Endothelial cell of umbilical vein (primary cell): ENCODE measurements at regions not wholly inside any gene's neighbourhood (a gene's known extent, or its start where the extent isn't known, plus 50 kb on each side); places are given as distances from the start of the nearest gene placed in this dataset.

Source experiments
- BruUV-seq: library from RNA; stranded (reverse); fragments of 400-500 nt; replicated peaks from 2 replicates; lab custom pipeline; 2021; lab: Mats Ljungman, UMichigan
- CTCF ChIA-PET: fragments of 300-600, 350-600 bp; sonication (Branson Sonifier 250); formaldehyde crosslinking; loops from one replicate; lab custom pipeline; 2021; ENCODE audit warnings: antibody characterized with exemption, inconsistent platforms; lab: Charles Lee
- POLR2A ChIA-PET: fragments of 300-600, 350-600 bp; sonication (Branson Sonifier 250); formaldehyde crosslinking; loops from one replicate; lab custom pipeline; 2021; ENCODE audit warnings: antibody characterized with exemption, inconsistent platforms; lab: Charles Lee
- DNase-seq: peaks from one replicate; pipeline ENCODE4 v3.0.0-alpha.2; 2011; ENCODE audit warnings: low read depth, low spot score
- FAIRE-seq: peaks from 2 replicates; lab custom pipeline; 2011; peaks lifted over from hg19 to GRCh38; lab: Jason Lieb, UNC
- H2AFZ ChIP-seq: 2 replicates; pipeline ENCODE4 v1.6.0; 2012; ENCODE audit warnings: low read depth, low read length, control low read depth, inconsistent platforms
- H3K27ac ChIP-seq: 2 replicates; pipeline ENCODE4 v1.5.1; 2011; ENCODE audit warnings: low read depth, mild to moderate bottlenecking, control low read depth, low read length, moderate library complexity; ENCODE audit not compliant: insufficient read depth
- H3K27me3 ChIP-seq, 2 experiments: 2 replicates each; pipeline versions ENCODE4 v1.6.0 to v1.6.1; 2011; ENCODE audit warnings: low read length in 2 of 2, mixed read lengths in 1 of 2; ENCODE audit not compliant: control insufficient read depth in 2 of 2, insufficient read depth in 2 of 2
- H3K36me3 ChIP-seq, 2 experiments: 2 replicates in 1 of 2; 3 replicates in 1 of 2; pipeline ENCODE4 v1.5.1; 2011; ENCODE audit warnings: low read length in 2 of 2, mild to moderate bottlenecking in 1 of 2, moderate library complexity in 1 of 2; ENCODE audit not compliant: control insufficient read depth in 2 of 2, insufficient read depth in 2 of 2; ENCODE audit errors: extremely low read depth in 1 of 2
- H3K4me1 ChIP-seq: 3 replicates; pipeline ENCODE4 v1.5.1; 2011; ENCODE audit warnings: mild to moderate bottlenecking, low read length; ENCODE audit not compliant: control insufficient read depth, insufficient read depth; ENCODE audit errors: extremely low read depth
- H3K4me2 ChIP-seq: 2 replicates; pipeline ENCODE4 v1.6.1; 2011; ENCODE audit warnings: low read length, control low read depth, mixed read lengths; ENCODE audit not compliant: insufficient read depth
- H3K4me3 ChIP-seq, 3 experiments: fragments of 200-600 bp in 1 of 3; sonication (generic), shearing (Covaris generic) in 1 of 3; replicated peaks in 1 of 3; 2 replicates each; pipeline ENCODE4 v1.5.1; 2011 to 2016; ENCODE audit warnings: control low read depth in 3 of 3, low read length in 3 of 3, mild to moderate bottlenecking in 2 of 3, inconsistent platforms in 1 of 3, low read depth in 1 of 3, moderate library complexity in 1 of 3; ENCODE audit not compliant: insufficient read depth in 1 of 3
- H3K79me2 ChIP-seq: 2 replicates; pipeline ENCODE4 v1.6.0; 2012; ENCODE audit warnings: low read length, inconsistent platforms; ENCODE audit not compliant: control insufficient read depth, insufficient read depth
- H3K9ac ChIP-seq: replicated peaks from 2 replicates; pipeline ENCODE3; 2011; ENCODE audit warnings: low read length, control low read depth; ENCODE audit not compliant: insufficient read depth; ENCODE audit errors: extremely low read depth
- H3K9me1 ChIP-seq: replicated peaks from 3 replicates; pipeline ENCODE4 v1.6.0; 2011; ENCODE audit warnings: mild to moderate bottlenecking, low read length; ENCODE audit not compliant: control insufficient read depth, insufficient read depth; ENCODE audit errors: extremely low read depth
- H3K9me3 ChIP-seq: replicated peaks from 2 replicates; pipeline ENCODE4 v1.5.1; 2012; ENCODE audit warnings: low read length, inconsistent platforms; ENCODE audit not compliant: control insufficient read depth, insufficient read depth
- H4K20me1 ChIP-seq: replicated peaks from 2 replicates; pipeline ENCODE3; 2011; ENCODE audit warnings: mild to moderate bottlenecking, low read length; ENCODE audit not compliant: control insufficient read depth, insufficient read depth; ENCODE audit errors: extremely low read depth
- EZH2 ChIP-seq: IDR thresholded peaks from 2 replicates; pipeline ENCODE4 v1.6.1; 2012; ENCODE audit warnings: borderline replicate concordance, low read depth, mild to moderate bottlenecking, moderate library complexity, low read length, inconsistent platforms; ENCODE audit not compliant: severe bottlenecking
- FOS ChIP-seq: IDR thresholded peaks from 2 replicates; pipeline ENCODE4 v1.6.1; 2011; ENCODE audit warnings: mild to moderate bottlenecking, low read length, moderate library complexity, borderline replicate concordance; ENCODE audit not compliant: insufficient read depth
- GATA2 ChIP-seq: IDR thresholded peaks from 2 replicates; pipeline ENCODE4 v1.7.0; 2011; ENCODE audit warnings: low read depth, mild to moderate bottlenecking, moderate library complexity, mixed read lengths, low read length; ENCODE audit not compliant: insufficient read length, insufficient read depth
- JUN ChIP-seq: IDR thresholded peaks from 2 replicates; pipeline ENCODE4 v1.6.1; 2011; ENCODE audit warnings: borderline replicate concordance, low read depth; ENCODE audit not compliant: insufficient read length, insufficient read depth
- MYC ChIP-seq: IDR thresholded peaks from one replicate; pipeline ENCODE4 v1.6.1; 2011; ENCODE audit warnings: mild to moderate bottlenecking, low read depth, low read length
- POLR2A ChIP-seq: IDR thresholded peaks from 2 replicates; pipeline ENCODE4 v1.6.1; 2012; ENCODE audit warnings: low read depth, mild to moderate bottlenecking, control low read depth, low read length
- POLR2AphosphoS5 ChIP-seq: IDR thresholded peaks from 2 replicates; pipeline ENCODE4 v1.6.1; 2012; ENCODE audit warnings: low read depth, mild to moderate bottlenecking, control low read depth, low read length, moderate library complexity; ENCODE audit not compliant: insufficient read depth
- dilution Hi-C: fragments of 300-500 bp; cut with MboI; formaldehyde crosslinking; loops from one replicate; pipeline ENCODE4 v1.15.0; 2019; ENCODE audit warnings: low sequenced_read_pairs; ENCODE audit not compliant: extremely low pct_ligation_motif_present
- intact Hi-C: fragments of 100-400 bp; cut with micrococcal nuclease; formaldehyde crosslinking; loops from one replicate; pipeline ENCODE4 v1.10.0; 2022
- TF ChIP-seq, protein P1 (sequence below), 2 donors: IDR thresholded peaks; 1 replicate in 1 of 2; 2 replicates in 1 of 2; pipeline ENCODE4 v1.5.1; 2011; ENCODE audit warnings: low read length in 2 of 2, mild to moderate bottlenecking in 2 of 2, moderate library complexity in 2 of 2, control low read depth in 1 of 2, inconsistent platforms in 1 of 2, low read depth in 1 of 2; ENCODE audit not compliant: insufficient read depth in 1 of 2; ENCODE audit errors: extremely low read depth in 1 of 2
- TF ChIP-seq, protein P2 (sequence below): IDR thresholded peaks from 2 replicates; pipeline ENCODE4 v1.6.1; 2011; ENCODE audit not compliant: insufficient read depth, insufficient read length

DNA sequence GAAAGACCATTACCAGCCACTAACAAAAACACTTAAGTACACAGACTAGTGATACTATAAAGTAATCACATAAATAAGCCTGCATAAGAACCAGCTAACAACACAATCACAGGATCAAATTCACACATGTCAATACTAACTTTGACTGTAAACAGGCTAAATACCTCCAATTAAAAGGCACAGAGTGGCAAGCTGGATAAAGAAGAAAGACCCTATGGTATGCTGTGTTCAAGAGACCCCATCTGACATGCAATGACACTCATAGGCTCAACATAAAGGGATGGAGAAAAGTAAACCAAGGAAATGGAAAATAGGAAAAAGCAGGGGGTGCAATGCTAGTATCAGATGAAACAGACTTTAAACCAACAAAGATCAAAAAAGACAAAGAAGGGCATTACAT is 631.8 kb upstream of the NOX3 start:
- no peak overlapping the region for H3K4me3 ChIP-seq
- H3K27ac ChIP-seq: no peak overlapping the region
- H3K9me3 ChIP-seq: no peaks in the 10 kb centered on the region
- FAIRE-seq: no peak
- no peaks in the 10 kb centered on the region for H3K9me1 ChIP-seq
- TF ChIP-seq POLR2A (no peak), EZH2 (no peak), GATA2 (no peak), POLR2AphosphoS5 (no peak), MYC (no peak), FOS (no peak), JUN (no peak)
- TF ChIP-seq, protein P1, sequence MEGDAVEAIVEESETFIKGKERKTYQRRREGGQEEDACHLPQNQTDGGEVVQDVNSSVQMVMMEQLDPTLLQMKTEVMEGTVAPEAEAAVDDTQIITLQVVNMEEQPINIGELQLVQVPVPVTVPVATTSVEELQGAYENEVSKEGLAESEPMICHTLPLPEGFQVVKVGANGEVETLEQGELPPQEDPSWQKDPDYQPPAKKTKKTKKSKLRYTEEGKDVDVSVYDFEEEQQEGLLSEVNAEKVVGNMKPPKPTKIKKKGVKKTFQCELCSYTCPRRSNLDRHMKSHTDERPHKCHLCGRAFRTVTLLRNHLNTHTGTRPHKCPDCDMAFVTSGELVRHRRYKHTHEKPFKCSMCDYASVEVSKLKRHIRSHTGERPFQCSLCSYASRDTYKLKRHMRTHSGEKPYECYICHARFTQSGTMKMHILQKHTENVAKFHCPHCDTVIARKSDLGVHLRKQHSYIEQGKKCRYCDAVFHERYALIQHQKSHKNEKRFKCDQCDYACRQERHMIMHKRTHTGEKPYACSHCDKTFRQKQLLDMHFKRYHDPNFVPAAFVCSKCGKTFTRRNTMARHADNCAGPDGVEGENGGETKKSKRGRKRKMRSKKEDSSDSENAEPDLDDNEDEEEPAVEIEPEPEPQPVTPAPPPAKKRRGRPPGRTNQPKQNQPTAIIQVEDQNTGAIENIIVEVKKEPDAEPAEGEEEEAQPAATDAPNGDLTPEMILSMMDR (IDR thresholded peaks at IDR 0.05; ENCODE audit: extremely low read depth in 1 of 2, insufficient read depth in 1 of 2, low read depth in 1 of 2, low read length in 2 of 2): no peak
- TF ChIP-seq, protein P2, sequence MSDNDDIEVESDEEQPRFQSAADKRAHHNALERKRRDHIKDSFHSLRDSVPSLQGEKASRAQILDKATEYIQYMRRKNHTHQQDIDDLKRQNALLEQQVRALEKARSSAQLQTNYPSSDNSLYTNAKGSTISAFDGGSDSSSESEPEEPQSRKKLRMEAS: no peak
- H3K36me3 ChIP-seq: no peaks in the 10 kb centered on the region
- H3K9ac ChIP-seq: no peak overlapping the region
- CTCF ChIA-PET: no interaction called here
- no peak for DNase-seq
- dilution Hi-C loops (no loop called here), intact Hi-C loops (no loop called here)
- H3K4me1 ChIP-seq: no peaks in the 10 kb centered on the region
- no peak overlapping the region for H3K4me2 ChIP-seq
- no peak overlapping the region for H2AFZ ChIP-seq
- POLR2A ChIA-PET: no interaction called here
- H4K20me1 ChIP-seq: no peaks in the 10 kb centered on the region
- H3K27me3 ChIP-seq: no peaks in the 10 kb centered on the region
- no TSS peak for BruUV-seq
- H3K79me2 ChIP-seq: no peaks in the 10 kb centered on the region
